ENCODE measurements at regions not wholly inside any gene's neighbourhood (a gene's known extent, or its start where the extent isn't known, plus 50 kb on each side); places are given as distances from the start of the nearest gene placed in this dataset.

- Mint-ChIP-seq H3K36me3 (ENCODE audit: low read depth) (no peaks in the 10 kb centered on the region), H3K4me3 (no peak overlapping the region)
Observed at GRCh38 chr12:77493302-77494168, 337.2 kb upstream of the NAV3 start.

GRCh38 chr12:77492536-77492935, 338.2 kb upstream of the NAV3 start:
- no peak for DNase-seq
- Mint-ChIP-seq H3K4me1 (no peaks in the 10 kb centered on the region), H3K36me3 (ENCODE audit: low read depth) (no peaks in the 10 kb centered on the region), H3K9me3 (no peaks in the 10 kb centered on the region), H3K27me3 (no peaks in the 10 kb centered on the region), H3K27ac (no peak overlapping the region), H3K4me3 (no peak overlapping the region)
- ATAC-seq: no peak

More at GRCh38 chr12:77493302-77494168, 337.2 kb upstream of the NAV3 start:
- no peaks in the 10 kb centered on the region for H3K4me1 Mint-ChIP-seq
- H3K27me3 Mint-ChIP-seq: no peaks in the 10 kb centered on the region
- ATAC-seq: no peak
- H3K27ac Mint-ChIP-seq: no peak overlapping the region
- H3K9me3 Mint-ChIP-seq: no peaks in the 10 kb centered on the region
- DNase-seq: no peak

- Mint-ChIP-seq H3K27ac (no peak overlapping the region), H3K36me3 (ENCODE audit: low read depth) (no peaks in the 10 kb centered on the region), H3K4me1 (no peaks in the 10 kb centered on the region), H3K4me3 (no peak overlapping the region), H3K9me3 (no peaks in the 10 kb centered on the region), H3K27me3 (no peaks in the 10 kb centered on the region)
- DNase-seq (no peak), ATAC-seq (no peak)
Observed at GRCh38 chr12:77489331-77489970, 341.2 kb upstream of the NAV3 start.

GRCh38 chr12:77488041-77488620, 342.6 kb upstream of the NAV3 start:
- no peaks in the 10 kb centered on the region for H3K9me3 Mint-ChIP-seq
- no peaks in the 10 kb centered on the region for H3K27me3 Mint-ChIP-seq
- DNase-seq (no peak), ATAC-seq (no peak)
- H3K4me1 Mint-ChIP-seq: no peaks in the 10 kb centered on the region
- H3K36me3 Mint-ChIP-seq (ENCODE audit: low read depth): no peaks in the 10 kb centered on the region
- no peak overlapping the region for H3K4me3 Mint-ChIP-seq
- H3K27ac Mint-ChIP-seq: no peak overlapping the region

DNA sequence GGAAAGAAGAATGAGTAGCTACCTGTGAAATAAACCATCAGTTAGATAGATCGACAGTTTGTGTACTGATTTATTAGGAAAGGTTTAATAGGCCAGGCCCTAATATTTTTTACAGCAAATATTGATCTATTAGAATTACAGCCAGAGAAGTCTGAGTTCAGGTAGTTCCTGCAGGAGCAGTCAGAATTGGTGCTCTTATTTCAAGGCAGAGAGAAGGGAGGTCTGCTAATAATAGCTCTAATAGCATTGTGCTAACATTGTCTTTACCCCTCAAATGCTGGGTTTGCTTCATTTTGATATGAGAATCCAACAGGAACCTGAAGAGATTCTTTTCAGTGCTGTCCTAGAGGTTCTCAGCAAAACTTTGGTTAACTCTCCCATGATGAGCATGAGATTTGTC, 343.8 kb upstream of the NAV3 start:
- ATAC-seq (no peak), DNase-seq (no peak)
- no peaks in the 10 kb centered on the region for H3K36me3 Mint-ChIP-seq (ENCODE audit: low read depth)
- no peaks in the 10 kb centered on the region for H3K4me1 Mint-ChIP-seq
- H3K27ac Mint-ChIP-seq: no peak overlapping the region
- no peaks in the 10 kb centered on the region for H3K9me3 Mint-ChIP-seq
- no peak overlapping the region for H3K4me3 Mint-ChIP-seq
- no peaks in the 10 kb centered on the region for H3K27me3 Mint-ChIP-seq

GRCh38 chr12:77485961-77486854, 344.5 kb upstream of the NAV3 start:
- H3K27ac Mint-ChIP-seq: no peak overlapping the region
- H3K4me3 Mint-ChIP-seq: no peak overlapping the region
- H3K36me3 Mint-ChIP-seq (ENCODE audit: low read depth): no peaks in the 10 kb centered on the region
- DNase-seq: no peak
- H3K9me3 Mint-ChIP-seq: no peaks in the 10 kb centered on the region
- ATAC-seq: no peak
- H3K27me3 Mint-ChIP-seq: no peaks in the 10 kb centered on the region
- no peaks in the 10 kb centered on the region for H3K4me1 Mint-ChIP-seq

DNA sequence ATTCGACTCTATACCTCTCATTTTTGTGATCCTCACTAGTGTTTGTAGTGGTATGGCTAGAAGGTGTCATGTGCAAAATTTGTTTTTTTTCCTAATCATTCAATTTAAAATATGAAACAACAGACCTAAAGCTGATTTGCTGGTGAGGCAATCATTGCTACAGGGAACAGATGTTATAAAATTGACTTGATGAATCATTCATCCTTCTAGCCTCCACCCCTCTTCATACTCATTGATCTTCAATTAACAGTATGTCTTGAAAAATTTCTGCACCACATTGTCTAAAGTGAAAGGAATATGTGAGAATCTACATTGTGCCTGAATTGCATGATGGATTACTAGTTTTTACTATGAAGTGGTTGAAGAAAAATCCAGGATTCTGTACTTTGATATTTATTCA, 349.0 kb upstream of the NAV3 start:
- Mint-ChIP-seq H3K36me3 (ENCODE audit: low read depth) (no peaks in the 10 kb centered on the region), H3K27me3 (no peaks in the 10 kb centered on the region), H3K4me1 (no peaks in the 10 kb centered on the region), H3K27ac (no peak overlapping the region), H3K4me3 (no peak overlapping the region), H3K9me3 (no peaks in the 10 kb centered on the region)
- DNase-seq: no peak
- no peak for ATAC-seq

GRCh38 chr12:77477907-77478533, 352.7 kb upstream of the NAV3 start:
- Mint-ChIP-seq H3K27me3 (no peaks in the 10 kb centered on the region), H3K9me3 (no peaks in the 10 kb centered on the region), H3K27ac (no peak overlapping the region), H3K4me3 (no peak overlapping the region), H3K36me3 (ENCODE audit: low read depth) (no peaks in the 10 kb centered on the region), H3K4me1 (no peaks in the 10 kb centered on the region)
- no peak for ATAC-seq
- DNase-seq: no peak

GRCh38 chr12:77471801-77472200, 358.9 kb upstream of the NAV3 start:
- no peaks in the 10 kb centered on the region for H3K4me1 Mint-ChIP-seq
- no peaks in the 10 kb centered on the region for H3K27me3 Mint-ChIP-seq
- DNase-seq (no peak), ATAC-seq (no peak)
- H3K9me3 Mint-ChIP-seq: peaks cover 6% of the 10 kb centered on the region
- H3K27ac Mint-ChIP-seq: no peak overlapping the region
- H3K4me3 Mint-ChIP-seq: no peak overlapping the region
- H3K36me3 Mint-ChIP-seq (ENCODE audit: low read depth): no peaks in the 10 kb centered on the region

DNA sequence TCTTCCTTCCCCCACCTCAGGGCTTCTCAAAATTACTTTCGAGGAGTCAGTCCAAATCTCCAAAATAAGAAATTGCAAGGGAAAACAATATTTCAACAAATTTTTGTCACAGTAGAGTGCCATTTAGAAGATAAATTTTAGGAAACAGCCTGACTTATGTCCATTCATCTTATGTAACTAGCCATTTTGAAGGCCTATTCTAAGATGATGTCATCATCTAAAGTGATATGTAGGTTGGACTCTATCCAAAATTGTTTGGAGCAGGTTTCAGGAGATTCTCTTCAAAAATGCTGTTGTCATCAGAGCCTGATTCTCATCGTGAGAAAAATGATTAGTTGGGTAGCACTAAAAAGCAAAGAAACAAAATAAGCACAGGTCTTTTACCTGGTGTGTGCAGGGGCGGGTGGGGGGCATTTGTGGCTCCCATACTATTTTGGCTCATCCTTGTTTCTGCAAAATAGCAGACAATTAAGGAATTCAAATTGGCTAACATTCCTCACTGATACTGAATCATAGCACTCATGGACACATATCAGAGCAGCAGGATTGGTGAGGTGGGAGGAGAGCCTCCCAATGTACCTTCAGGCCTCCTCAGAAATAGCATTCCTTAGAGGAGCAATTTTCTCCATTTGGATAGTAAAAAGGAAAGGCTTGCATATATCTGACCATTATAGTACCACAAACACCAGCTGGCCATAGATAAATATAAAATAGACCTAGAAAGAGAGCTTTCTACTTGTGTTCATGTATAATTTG, 360.9 kb upstream of the NAV3 start:
- Mint-ChIP-seq H3K27ac (no peak overlapping the region), H3K27me3 (no peaks in the 10 kb centered on the region), H3K4me1 (no peaks in the 10 kb centered on the region), H3K4me3 (no peak overlapping the region), H3K36me3 (ENCODE audit: low read depth) (no peaks in the 10 kb centered on the region), H3K9me3 (peaks cover 6% of the 10 kb centered on the region)
- ATAC-seq (no peak), DNase-seq (no peak)

DNA sequence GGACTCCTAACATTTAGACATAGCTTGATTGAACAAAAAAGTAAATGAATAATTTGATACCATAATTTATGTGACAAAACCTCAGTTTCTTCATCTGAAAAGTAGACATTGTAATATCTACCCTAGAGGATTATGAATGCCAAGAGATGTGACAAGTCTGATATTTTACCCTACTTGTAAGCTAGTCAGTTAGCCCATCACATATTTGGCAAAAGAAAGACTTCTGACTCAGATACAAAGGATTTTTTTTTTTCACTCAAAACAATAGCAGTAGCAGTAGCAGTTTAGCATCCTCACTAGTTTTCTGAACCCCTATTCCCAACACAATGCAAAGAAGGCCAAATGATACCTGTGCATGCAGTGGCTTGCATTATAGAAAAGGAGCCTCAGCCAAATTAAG, 377.3 kb upstream of the E2F7 start:
- DNase-seq (no peak), ATAC-seq (no peak)
- Mint-ChIP-seq H3K36me3 (ENCODE audit: low read depth) (no peaks in the 10 kb centered on the region), H3K4me3 (no peak overlapping the region), H3K27ac (no peak overlapping the region), H3K9me3 (no peaks in the 10 kb centered on the region), H3K27me3 (no peaks in the 10 kb centered on the region), H3K4me1 (no peaks in the 10 kb centered on the region)

GRCh38 chr12:77439749-77440148, 374.4 kb upstream of the E2F7 start:
- DNase-seq (no peak), ATAC-seq (no peak)
- no peaks in the 10 kb centered on the region for H3K27me3 Mint-ChIP-seq
- no peak overlapping the region for H3K27ac Mint-ChIP-seq
- no peak overlapping the region for H3K4me3 Mint-ChIP-seq
- no peaks in the 10 kb centered on the region for H3K9me3 Mint-ChIP-seq
- no peaks in the 10 kb centered on the region for H3K36me3 Mint-ChIP-seq (ENCODE audit: low read depth)
- no peaks in the 10 kb centered on the region for H3K4me1 Mint-ChIP-seq

DNA sequence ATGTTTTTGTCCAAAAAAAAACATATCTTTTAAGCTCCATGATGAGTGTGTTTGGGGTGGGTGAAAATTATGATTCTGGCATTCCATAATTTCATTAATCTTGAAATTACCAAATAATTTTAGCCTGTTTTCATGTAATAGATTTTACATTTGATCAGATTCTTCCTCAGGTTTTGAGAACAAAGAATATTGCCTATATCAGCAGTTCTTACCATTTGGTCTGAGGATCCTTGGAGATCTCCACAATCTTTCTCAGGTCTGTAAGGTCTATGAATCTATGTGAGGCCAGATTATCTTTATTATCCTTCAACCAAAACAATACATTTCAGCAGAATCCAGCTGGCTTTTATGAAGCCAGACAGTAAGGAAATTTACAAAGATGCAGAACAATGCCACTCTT, 373.3 kb upstream of the E2F7 start:
- DNase-seq: no peak
- no peaks in the 10 kb centered on the region for H3K4me1 Mint-ChIP-seq
- no peak for ATAC-seq
- H3K36me3 Mint-ChIP-seq (ENCODE audit: low read depth): no peaks in the 10 kb centered on the region
- no peak overlapping the region for H3K4me3 Mint-ChIP-seq
- no peaks in the 10 kb centered on the region for H3K27me3 Mint-ChIP-seq
- H3K9me3 Mint-ChIP-seq: no peaks in the 10 kb centered on the region
- H3K27ac Mint-ChIP-seq: no peak overlapping the region
